ENCODE measurements at regions not wholly inside any gene's neighbourhood (a gene's known extent, or its start where the extent isn't known, plus 50 kb on each side); places are given as distances from the start of the nearest gene placed in this dataset.

GRCh38 chrX:138769918-138770317, 58.4 kb upstream of the FGF13 start:
- TF ChIP-seq CREB1 (IDR thresholded peaks at IDR 0.05; ENCODE audit: low read depth) (no peak), RAD21 (IDR thresholded peaks at IDR 0.05; ENCODE audit: low read depth) (no peak), YY1 (IDR thresholded peaks at IDR 0.05; ENCODE audit: low read depth) (no peak)

DNA sequence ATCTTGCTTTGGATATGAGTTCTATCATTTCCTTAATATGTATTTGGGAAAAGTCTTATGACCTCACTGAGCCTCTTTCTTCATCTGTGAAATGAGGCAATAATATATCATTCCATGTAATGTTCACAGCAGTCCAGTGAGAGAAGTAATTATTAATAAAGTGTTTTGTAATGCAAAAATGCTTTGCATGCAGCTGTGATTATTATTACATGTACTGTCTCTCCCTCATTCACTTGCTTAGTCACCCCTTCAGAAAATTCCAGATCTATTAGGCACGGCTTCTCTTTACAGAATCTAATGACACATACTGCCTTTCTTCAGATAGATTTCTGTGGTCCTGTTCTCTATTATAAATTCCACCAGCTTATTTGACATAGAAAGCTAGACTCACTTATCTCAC, 53.5 kb upstream of the FGF13 start:
- TF ChIP-seq ZBTB7A (IDR thresholded peaks at IDR 0.05; ENCODE audit: low read depth) (no peak), CREB1 (IDR thresholded peaks at IDR 0.05; ENCODE audit: low read depth) (no peak), TCF12 (IDR thresholded peaks at IDR 0.05; ENCODE audit: low read depth) (no peak), YY1 (IDR thresholded peaks at IDR 0.05; ENCODE audit: low read depth) (no peak), EP300 (IDR thresholded peaks at IDR 0.05; ENCODE audit: borderline replicate concordance) (no peak), REST (IDR thresholded peaks at IDR 0.05; ENCODE audit: low read depth) (no peak), RAD21 (IDR thresholded peaks at IDR 0.05; ENCODE audit: low read depth) (no peak), TAF1 (IDR thresholded peaks at IDR 0.05; ENCODE audit: low read depth) (no peak), TEAD4 (IDR thresholded peaks at IDR 0.05) (no peak), NFIC (IDR thresholded peaks at IDR 0.05) (no peak)
- TF ChIP-seq, protein P1, sequence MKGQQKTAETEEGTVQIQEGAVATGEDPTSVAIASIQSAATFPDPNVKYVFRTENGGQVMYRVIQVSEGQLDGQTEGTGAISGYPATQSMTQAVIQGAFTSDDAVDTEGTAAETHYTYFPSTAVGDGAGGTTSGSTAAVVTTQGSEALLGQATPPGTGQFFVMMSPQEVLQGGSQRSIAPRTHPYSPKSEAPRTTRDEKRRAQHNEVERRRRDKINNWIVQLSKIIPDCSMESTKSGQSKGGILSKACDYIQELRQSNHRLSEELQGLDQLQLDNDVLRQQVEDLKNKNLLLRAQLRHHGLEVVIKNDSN (IDR thresholded peaks at IDR 0.05): no peak
- TF ChIP-seq, protein P2, sequence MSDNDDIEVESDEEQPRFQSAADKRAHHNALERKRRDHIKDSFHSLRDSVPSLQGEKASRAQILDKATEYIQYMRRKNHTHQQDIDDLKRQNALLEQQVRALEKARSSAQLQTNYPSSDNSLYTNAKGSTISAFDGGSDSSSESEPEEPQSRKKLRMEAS (IDR thresholded peaks at IDR 0.05): no peak

GRCh38 chrX:138763761-138764160, 52.2 kb upstream of the FGF13 start:
- TF ChIP-seq FOXM1 (IDR thresholded peaks at IDR 0.05; ENCODE audit: borderline replicate concordance, low read depth) (no peak), REST (IDR thresholded peaks at IDR 0.05; ENCODE audit: low read depth) (no peak), CREB1 (IDR thresholded peaks at IDR 0.05; ENCODE audit: low read depth) (no peak), CEBPB (IDR thresholded peaks at IDR 0.05) (no peak), TAF1 (IDR thresholded peaks at IDR 0.05; ENCODE audit: low read depth) (no peak), RAD21 (IDR thresholded peaks at IDR 0.05; ENCODE audit: low read depth) (no peak), YY1 (IDR thresholded peaks at IDR 0.05; ENCODE audit: low read depth) (no peak), ZBTB7A (IDR thresholded peaks at IDR 0.05; ENCODE audit: low read depth) (no peak), EGR1 (IDR thresholded peaks at IDR 0.05) (no peak), NFIC (IDR thresholded peaks at IDR 0.05) (no peak), TCF12 (IDR thresholded peaks at IDR 0.05; ENCODE audit: low read depth) (no peak), TEAD4 (IDR thresholded peaks at IDR 0.05) (no peak), EP300 (IDR thresholded peaks at IDR 0.05; ENCODE audit: borderline replicate concordance) (no peak)
- TF ChIP-seq, protein P1 (IDR thresholded peaks at IDR 0.05): no peak
- TF ChIP-seq, protein P2 (IDR thresholded peaks at IDR 0.05): no peak

GRCh38 chrX:138761380-138761779, 49.9 kb upstream of the FGF13 start:
- no peak for TF ChIP-seq CEBPB (IDR thresholded peaks at IDR 0.05)
- no peak for TF ChIP-seq TCF12 (IDR thresholded peaks at IDR 0.05; ENCODE audit: low read depth)
- no peak for TF ChIP-seq ZBTB7A (IDR thresholded peaks at IDR 0.05; ENCODE audit: low read depth)
- no peak for TF ChIP-seq EP300 (IDR thresholded peaks at IDR 0.05; ENCODE audit: borderline replicate concordance)
- no peak for TF ChIP-seq NFIC (IDR thresholded peaks at IDR 0.05)
